Stimulated activated naive B cell treated with anti-CD40 and anti-IgM and Interleukin-4, amounts not matched to agents 10 μg/mL and 1 μg/mL and 100 μg/mL, for 72 hours (primary cell): ENCODE measurements at regions not wholly inside any gene's neighbourhood (a gene's known extent, or its start where the extent isn't known, plus 50 kb on each side); places are given as distances from the start of the nearest gene placed in this dataset.
"Not testable (repeated sequence)": the region's sequence is repeated elsewhere in the genome, so short reads cannot be mapped to it uniquely, and the experiment has no call there.

Experiments
- ATAC-seq, 2 donors: fragments of 150-1000 bp; cut with Tn5 transposase; replicated peaks; 2 replicates each; pipeline ENCODE4 v1.10.0; 2021; ENCODE audit warnings: moderate library complexity in 1 of 2
- DNase-seq: peaks from one replicate; pipeline ENCODE4 v3.0.0; 2021
- H3K27ac Mint-ChIP-seq: one replicate; pipeline ENCODE4 v1.8.0; 2022; ENCODE audit warnings: mild to moderate bottlenecking, mixed read lengths
- H3K27me3 Mint-ChIP-seq, 2 donors: one replicate each; pipeline ENCODE4 v1.8.0; 2022; ENCODE audit warnings: mixed read lengths in 2 of 2
- H3K36me3 Mint-ChIP-seq, 2 donors: one replicate each; pipeline ENCODE4 v1.8.0; 2022; ENCODE audit warnings: mixed read lengths in 2 of 2, mild to moderate bottlenecking in 1 of 2
- H3K4me1 Mint-ChIP-seq, 2 donors: one replicate each; pipeline ENCODE4 v1.8.0; 2022; ENCODE audit warnings: mixed read lengths in 2 of 2, mild to moderate bottlenecking in 1 of 2
- H3K4me3 Mint-ChIP-seq, 2 donors: one replicate each; pipeline ENCODE4 v1.8.0; 2022; ENCODE audit warnings: mild to moderate bottlenecking in 2 of 2, mixed read lengths in 2 of 2, moderate library complexity in 1 of 2
- H3K9me3 Mint-ChIP-seq, 2 donors: one replicate each; pipeline ENCODE4 v1.8.0; 2022; ENCODE audit warnings: mixed read lengths in 2 of 2, mild to moderate bottlenecking in 1 of 2

DNA sequence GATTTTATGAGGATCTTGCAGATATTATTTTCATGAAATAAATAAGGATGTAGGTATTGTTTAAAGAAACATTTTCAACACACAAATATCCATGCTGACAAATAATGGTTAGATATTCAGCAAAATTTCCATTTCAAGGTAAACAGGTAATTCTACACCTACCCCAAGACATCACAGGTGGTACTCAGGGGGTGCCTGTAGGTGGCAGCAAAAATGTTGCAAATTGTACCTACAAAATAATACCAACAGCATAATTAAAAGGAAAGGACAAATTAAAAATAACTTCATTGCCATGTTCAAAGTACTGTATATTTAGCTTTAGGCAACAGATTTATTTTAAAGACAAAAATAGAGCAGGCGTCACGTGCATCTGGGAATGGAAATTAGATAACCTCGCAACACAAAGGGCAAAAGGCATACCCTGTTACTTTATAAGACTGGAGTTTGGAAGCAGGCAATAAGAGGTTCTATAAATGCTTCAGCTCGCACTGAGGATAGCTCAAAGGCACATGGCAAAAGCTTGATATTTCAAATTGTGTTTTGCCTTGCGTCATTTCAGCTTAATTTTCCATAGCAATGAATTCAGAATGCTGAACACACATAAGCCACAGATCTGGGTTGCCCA lies 630.5 kb downstream of the TDRD15 start:
- ATAC-seq (no peak), DNase-seq (no peak)
- Mint-ChIP-seq H3K4me1 (no peaks in the 10 kb centered on the region), H3K9me3 (peaks cover 0 to 2% of the 10 kb centered on the region in 2 donors), H3K27me3 (no peaks in the 10 kb centered on the region), H3K36me3 (no peaks in the 10 kb centered on the region), H3K27ac (no peak overlapping the region), H3K4me3 (no peak overlapping the region)

DNA sequence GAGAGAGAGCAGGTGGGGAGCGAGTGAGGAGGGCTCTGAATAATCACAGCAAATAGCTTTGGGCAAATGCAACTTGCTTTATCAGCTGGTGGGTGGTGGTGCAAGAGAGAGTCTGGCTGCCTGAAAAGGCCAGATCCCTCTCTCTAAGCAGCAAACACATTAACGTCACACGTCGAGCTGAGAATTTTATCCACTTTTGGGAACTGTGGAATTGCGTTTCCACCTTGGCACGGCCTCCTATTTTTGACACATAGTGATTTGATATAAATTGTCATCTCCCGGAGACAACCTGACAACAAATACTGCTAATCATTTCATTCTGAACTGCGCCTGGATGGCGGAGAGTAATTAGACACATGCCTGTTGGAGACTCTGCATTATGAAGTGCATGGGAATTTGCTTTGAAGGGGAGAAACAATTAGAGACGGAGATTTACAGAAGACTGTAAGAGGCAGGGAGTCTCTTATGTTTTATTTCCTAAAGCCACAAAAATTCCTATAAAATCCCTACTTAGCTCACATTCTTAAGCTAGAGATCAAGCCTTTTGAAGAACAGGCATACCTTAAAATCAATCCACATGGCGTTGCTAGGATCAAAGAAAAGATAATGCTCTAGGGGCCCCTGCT lies 634.1 kb downstream of the TDRD15 start:
- ATAC-seq (no peak), DNase-seq (no peak)
- Mint-ChIP-seq H3K36me3 (no peaks in the 10 kb centered on the region), H3K4me1 (no peaks in the 10 kb centered on the region), H3K9me3 (peaks cover 0 to 2% of the 10 kb centered on the region in 2 donors), H3K4me3 (no peak overlapping the region), H3K27me3 (no peaks in the 10 kb centered on the region), H3K27ac (no peak overlapping the region)

DNA sequence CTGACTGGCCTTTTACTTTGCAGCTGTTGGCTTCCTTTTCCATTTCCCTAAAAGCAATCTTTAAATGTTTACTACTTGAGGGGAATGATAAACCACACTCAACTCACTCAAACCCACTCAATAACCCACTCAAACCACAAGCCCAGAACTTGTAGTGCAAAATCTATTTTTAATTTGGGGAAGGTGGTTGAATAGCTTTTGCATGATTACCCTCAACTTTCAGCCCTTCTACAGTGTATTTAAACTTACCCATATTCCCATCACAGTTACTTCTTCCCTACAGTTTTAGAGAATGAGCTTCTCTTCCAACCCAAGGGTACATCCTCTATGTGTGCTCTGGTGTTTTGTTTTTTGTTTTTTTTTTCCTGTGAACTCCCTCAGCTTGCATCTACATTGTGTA lies 636.1 kb downstream of the TDRD15 start:
- H3K4me1 Mint-ChIP-seq = no peaks in the 10 kb centered on the region
- no peak overlapping the region for H3K4me3 Mint-ChIP-seq
- ATAC-seq (no peak), DNase-seq (no peak)
- peaks cover 0 to 3% of the 10 kb centered on the region in 2 donors for H3K9me3 Mint-ChIP-seq
- H3K27ac Mint-ChIP-seq = no peak overlapping the region
- H3K36me3 Mint-ChIP-seq = no peaks in the 10 kb centered on the region
- no peaks in the 10 kb centered on the region for H3K27me3 Mint-ChIP-seq

DNA sequence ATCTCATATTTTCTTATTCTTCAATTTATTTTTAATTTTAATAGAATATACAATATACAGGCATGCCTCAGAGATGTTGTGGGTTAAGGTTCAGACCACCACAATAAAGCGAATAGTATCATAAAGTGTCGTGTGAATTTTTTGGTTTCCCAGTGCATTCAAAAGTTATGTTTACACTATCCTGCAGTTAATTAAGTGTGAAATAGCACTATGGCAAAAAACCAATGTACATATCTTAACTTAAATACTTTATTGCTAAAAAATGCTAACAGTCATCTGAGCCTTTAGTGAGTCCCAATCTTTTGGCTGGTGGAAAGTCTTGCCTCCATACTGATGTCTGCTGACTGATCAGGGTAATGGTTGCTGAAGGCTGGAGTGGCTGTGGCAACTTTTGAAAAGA lies 637.6 kb downstream of the TDRD15 start:
- Mint-ChIP-seq H3K36me3 (no peaks in the 10 kb centered on the region), H3K4me1 (no peaks in the 10 kb centered on the region), H3K27me3 (no peaks in the 10 kb centered on the region), H3K4me3 (no peak overlapping the region), H3K27ac (no peak overlapping the region), H3K9me3 (peaks cover 0 to 3% of the 10 kb centered on the region in 2 donors)
- no peak for DNase-seq
- no peak for ATAC-seq

DNA sequence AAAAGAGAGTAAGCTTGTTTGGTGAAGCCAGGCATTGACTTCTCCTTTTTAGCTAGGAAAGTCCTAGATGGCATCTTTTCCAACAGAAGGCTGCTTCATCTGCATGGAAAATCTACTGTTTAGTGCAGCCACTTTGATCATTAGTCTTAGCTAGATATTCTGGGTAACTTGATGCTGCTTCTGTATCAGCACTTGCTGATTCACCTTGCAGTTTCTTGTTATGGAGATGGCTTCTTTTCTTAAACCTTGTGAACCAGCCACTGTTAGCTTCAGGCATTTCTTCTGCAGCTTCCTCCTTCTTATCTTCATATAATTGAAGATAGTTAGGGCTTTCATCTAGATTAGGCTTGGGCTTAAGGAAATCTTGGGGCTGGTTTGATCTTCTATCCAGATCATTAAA lies 639.7 kb downstream of the TDRD15 start:
- Mint-ChIP-seq H3K9me3 (peaks cover 0 to 1% of the 10 kb centered on the region in 2 donors), H3K4me3 (no peak overlapping the region), H3K27ac (no peak overlapping the region), H3K27me3 (no peaks in the 10 kb centered on the region), H3K36me3 (no peaks in the 10 kb centered on the region), H3K4me1 (no peaks in the 10 kb centered on the region)
- ATAC-seq (no peak), DNase-seq (no peak)

DNA sequence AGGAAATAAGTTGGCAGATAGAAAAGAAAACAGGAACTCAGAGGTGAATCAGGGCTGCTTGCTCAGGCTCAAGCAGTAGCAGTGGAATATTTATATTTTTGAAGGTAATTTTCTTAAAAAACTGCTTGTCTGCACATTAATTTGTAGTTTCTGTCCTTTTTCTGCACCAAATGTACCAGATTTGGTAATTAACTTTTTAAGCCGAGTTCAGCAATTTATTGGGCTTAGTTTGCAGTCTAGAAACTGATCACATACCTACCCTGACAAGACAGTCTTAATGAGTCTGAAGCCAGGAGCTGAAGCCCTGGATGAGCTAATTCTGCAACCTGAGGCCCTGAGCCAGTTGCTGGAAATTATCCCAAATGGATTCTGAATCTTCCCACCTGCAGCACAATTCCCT lies 647.0 kb downstream of the TDRD15 start:
- no peaks in the 10 kb centered on the region for H3K27me3 Mint-ChIP-seq
- ATAC-seq = no peak
- no peak overlapping the region for H3K4me3 Mint-ChIP-seq
- no peaks in the 10 kb centered on the region for H3K4me1 Mint-ChIP-seq
- H3K36me3 Mint-ChIP-seq = no peaks in the 10 kb centered on the region
- H3K27ac Mint-ChIP-seq = no peak overlapping the region
- no peaks in the 10 kb centered on the region for H3K9me3 Mint-ChIP-seq
- DNase-seq = no peak

DNA sequence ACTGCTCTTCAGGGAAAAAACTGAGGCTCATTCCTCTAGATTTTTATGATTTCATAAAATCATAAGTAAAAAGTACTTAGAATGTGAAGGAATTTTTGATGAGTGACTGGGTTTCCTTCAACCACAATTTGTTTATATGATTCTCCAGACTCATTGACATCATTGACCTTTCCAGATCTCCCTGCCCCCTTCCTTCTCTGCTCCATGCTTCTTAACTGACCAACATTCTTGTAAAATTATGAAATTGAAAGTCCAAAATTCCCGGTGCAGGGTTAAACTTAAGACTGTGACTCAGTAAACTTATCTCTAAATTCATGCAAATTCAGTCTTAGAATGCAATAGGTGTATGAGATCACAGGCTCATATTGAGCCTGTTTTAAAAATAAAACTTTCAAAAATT lies 648.9 kb downstream of the TDRD15 start:
- Mint-ChIP-seq H3K4me1 (no peaks in the 10 kb centered on the region), H3K27me3 (no peaks in the 10 kb centered on the region), H3K4me3 (no peak overlapping the region), H3K27ac (no peak overlapping the region), H3K36me3 (no peaks in the 10 kb centered on the region), H3K9me3 (no peaks in the 10 kb centered on the region)
- DNase-seq = no peak
- ATAC-seq = no peak

DNA sequence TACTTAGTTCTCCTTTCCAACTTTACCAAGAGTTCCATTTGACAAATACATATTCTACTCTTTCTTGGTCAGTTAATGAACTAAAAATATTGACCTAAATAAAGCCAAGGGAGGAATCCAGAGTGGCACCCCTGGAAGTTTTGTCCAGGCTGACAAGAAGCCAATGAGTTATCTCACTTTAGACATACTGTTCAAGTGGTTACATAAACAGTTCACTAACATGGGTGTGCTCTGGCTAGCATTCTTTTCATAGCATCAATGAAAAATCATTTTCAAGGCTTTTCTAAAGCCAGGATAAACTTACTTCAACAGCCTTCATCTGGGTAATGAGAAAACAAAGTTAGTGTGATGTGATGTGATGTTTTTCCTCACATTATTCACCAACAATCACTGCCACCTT lies 649.4 kb downstream of the TDRD15 start:
- Mint-ChIP-seq H3K36me3 (no peaks in the 10 kb centered on the region), H3K9me3 (no peaks in the 10 kb centered on the region), H3K27ac (no peak overlapping the region), H3K27me3 (no peaks in the 10 kb centered on the region), H3K4me1 (no peaks in the 10 kb centered on the region), H3K4me3 (no peak overlapping the region)
- ATAC-seq (no peak), DNase-seq (no peak)

DNA sequence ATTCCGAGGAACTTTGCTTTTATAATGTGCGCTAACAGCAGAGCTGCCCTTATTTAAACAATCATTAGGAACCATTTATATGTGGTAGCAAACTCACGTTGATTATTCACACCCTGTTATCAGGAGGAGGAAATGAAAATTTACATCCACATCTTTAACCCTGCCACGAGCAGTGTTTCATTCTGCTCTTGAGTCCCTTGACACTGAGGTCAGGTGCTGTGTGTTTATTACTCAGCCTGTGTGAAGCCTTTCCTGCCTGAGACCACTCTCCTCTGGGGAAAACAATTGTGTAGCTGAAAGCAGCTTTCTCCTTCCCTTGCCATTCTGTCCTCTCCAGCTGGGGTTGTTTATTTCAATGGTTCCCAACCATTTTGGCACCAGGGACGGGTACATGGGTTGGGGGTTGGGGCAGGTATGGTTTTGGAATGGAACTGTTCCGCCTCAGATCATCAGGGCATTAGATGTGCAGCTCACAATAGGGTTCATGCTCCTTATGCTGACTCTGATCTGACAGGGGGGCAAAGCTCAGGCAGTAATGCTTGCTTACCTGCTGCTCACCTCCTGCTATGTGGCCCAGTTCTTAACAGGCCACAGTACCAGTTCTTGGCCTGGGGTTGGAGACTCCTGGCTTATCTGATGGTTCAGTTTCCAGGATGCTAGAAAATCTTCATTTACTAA lies 651.1 kb downstream of the TDRD15 start:
- no peaks in the 10 kb centered on the region for H3K36me3 Mint-ChIP-seq
- H3K27ac Mint-ChIP-seq = no peak overlapping the region
- no peaks in the 10 kb centered on the region for H3K27me3 Mint-ChIP-seq
- no peaks in the 10 kb centered on the region for H3K4me1 Mint-ChIP-seq
- DNase-seq (no peak), ATAC-seq (no peak)
- no peaks in the 10 kb centered on the region for H3K9me3 Mint-ChIP-seq
- no peak overlapping the region for H3K4me3 Mint-ChIP-seq

DNA sequence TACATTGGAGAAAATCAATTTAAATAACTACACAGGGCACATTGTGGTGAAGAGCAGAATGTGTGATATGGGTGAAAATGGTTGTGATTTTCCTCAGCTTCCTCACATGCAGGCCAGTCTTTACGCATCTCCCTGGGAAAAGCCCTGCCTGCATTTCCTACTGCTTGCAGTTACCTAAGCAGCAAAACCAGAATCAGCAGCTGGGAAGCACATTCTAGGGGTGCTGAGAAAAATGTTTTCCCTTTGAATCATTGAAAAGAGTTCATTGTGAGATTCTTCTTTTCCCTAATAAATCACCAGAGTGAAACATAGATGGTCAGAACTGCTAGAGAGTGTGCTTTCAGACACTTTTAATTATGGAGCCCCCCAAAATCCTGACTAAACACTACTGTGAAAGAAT lies 656.0 kb downstream of the TDRD15 start:
- no peak for DNase-seq
- H3K36me3 Mint-ChIP-seq = no peaks in the 10 kb centered on the region

DNA sequence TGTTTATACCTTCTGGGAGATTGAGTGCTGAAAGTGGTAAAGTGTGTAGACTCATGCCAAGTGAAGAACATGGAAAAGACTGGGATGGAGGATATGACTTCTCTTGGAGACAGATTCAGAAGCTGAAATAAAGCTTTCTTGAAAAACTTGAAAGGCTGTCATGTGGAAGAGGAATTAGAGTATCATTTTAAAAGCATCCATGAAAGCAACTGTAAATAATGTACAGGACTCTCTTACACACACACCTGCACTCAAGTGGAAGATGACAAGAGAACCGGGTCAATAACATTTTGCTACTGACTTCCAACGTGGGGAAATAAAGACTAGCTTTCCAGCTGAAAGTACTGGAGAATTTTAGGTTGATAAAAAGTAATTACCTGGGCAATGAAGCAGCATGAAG lies 658.2 kb downstream of the TDRD15 start:
- Mint-ChIP-seq H3K27me3 (no peaks in the 10 kb centered on the region), H3K4me3 (no peak overlapping the region), H3K9me3 (no peaks in the 10 kb centered on the region), H3K4me1 (no peaks in the 10 kb centered on the region), H3K36me3 (no peaks in the 10 kb centered on the region), H3K27ac (no peak overlapping the region)
- ATAC-seq (no peak), DNase-seq (no peak)

More for the DNA sequence above, 656.0 kb downstream of the TDRD15 start:
- no peak overlapping the region for H3K4me3 Mint-ChIP-seq
- H3K27ac Mint-ChIP-seq = no peak overlapping the region
- ATAC-seq = no peak
- H3K27me3 Mint-ChIP-seq = no peaks in the 10 kb centered on the region
- H3K9me3 Mint-ChIP-seq = no peaks in the 10 kb centered on the region
- no peaks in the 10 kb centered on the region for H3K4me1 Mint-ChIP-seq

DNA sequence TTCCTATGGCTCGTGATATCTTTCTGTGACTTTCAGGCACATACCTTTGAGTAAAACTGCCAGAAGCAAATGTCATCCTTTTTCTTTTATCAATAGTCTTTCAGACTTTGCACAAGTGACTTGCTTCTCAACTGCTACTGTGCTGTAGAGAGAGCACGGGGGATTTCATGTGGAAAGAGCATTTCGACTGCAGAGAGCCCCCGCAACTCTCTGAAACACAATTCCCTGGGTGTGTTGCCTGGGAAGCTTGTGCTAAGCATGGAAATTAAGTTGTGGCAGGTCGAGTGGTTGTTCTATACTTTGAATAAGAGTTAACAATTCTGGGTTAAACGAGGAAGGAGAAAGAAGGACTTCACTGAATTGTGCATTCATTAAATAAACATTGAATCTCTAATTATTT lies 659.1 kb downstream of the TDRD15 start:
- DNase-seq (no peak), ATAC-seq (no peak)
- no peaks in the 10 kb centered on the region for H3K9me3 Mint-ChIP-seq
- H3K27ac Mint-ChIP-seq = no peak overlapping the region
- no peak overlapping the region for H3K4me3 Mint-ChIP-seq
- H3K27me3 Mint-ChIP-seq = no peaks in the 10 kb centered on the region
- no peaks in the 10 kb centered on the region for H3K4me1 Mint-ChIP-seq
- H3K36me3 Mint-ChIP-seq = no peaks in the 10 kb centered on the region

DNA sequence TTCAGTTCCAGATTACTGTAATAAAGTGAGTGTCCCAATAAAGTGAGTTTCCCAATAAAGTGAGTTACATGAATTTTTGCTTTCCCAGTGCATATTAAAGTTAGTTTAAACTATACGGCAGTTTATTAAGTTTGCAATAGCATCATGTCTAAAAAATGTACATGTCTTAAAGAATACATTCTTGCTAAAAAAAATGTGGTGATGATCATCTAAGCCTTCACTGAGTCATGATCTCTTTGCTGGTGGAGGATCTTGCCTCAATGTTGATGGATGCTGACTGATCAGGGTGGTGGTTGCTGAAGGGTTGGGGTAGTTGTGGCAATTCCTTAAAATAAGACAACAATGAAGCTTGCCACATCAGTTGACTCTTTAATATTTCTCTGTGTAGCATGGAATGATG lies 664.2 kb downstream of the TDRD15 start:
- H3K4me1 Mint-ChIP-seq = no peaks in the 10 kb centered on the region
- H3K4me3 Mint-ChIP-seq = no peak overlapping the region
- H3K36me3 Mint-ChIP-seq = no peaks in the 10 kb centered on the region
- no peak overlapping the region for H3K27ac Mint-ChIP-seq
- ATAC-seq (no peak), DNase-seq (no peak)
- H3K9me3 Mint-ChIP-seq = no peaks in the 10 kb centered on the region
- H3K27me3 Mint-ChIP-seq = no peaks in the 10 kb centered on the region

DNA sequence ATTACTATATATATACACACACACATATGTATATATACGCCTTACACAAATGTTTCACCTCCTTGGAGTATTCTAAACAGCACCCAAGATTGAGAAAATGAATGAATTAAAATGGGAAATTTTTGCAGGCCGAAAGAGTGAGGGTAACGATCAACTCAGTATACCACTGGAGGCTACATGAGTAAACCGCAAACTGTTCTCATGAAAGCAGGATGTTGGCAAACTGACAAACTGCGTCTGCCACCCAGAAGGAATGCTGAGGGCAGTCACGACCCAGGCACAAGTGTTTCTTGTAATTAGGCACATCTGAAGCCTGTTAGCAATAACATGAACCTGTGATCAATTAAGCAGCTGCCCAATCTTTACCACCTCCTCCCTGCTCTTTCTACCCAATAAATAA lies 666.5 kb downstream of the TDRD15 start:
- H3K9me3 Mint-ChIP-seq, H3K27me3 Mint-ChIP-seq, H3K27ac Mint-ChIP-seq, ATAC-seq, DNase-seq, H3K4me1 Mint-ChIP-seq, H3K36me3 Mint-ChIP-seq, H3K4me3 Mint-ChIP-seq: not testable (repeated sequence)

DNA sequence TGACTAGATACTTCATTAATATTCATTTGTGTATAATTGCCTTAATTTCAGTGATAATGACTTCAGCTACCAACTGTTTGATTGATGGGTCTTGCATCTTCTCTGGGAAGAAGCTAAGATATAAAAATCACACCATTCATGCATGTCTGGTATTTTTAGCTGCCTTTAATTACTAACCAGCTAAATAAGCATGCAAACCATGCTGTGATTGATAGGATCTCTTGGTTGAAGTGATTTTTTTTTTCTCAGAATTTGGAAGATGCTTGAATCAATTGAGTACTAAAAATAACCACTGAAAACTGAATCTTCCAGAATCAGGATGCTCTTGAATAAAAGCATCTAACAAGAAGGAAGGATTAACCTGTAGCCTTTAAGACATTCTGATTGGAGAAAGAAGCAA lies 668.8 kb downstream of the TDRD15 start:
- Mint-ChIP-seq H3K4me3 (no peak overlapping the region), H3K27me3 (no peaks in the 10 kb centered on the region), H3K4me1 (no peaks in the 10 kb centered on the region), H3K27ac (no peak overlapping the region), H3K9me3 (no peaks in the 10 kb centered on the region), H3K36me3 (no peaks in the 10 kb centered on the region)
- ATAC-seq (no peak), DNase-seq (no peak)
